Thyroid gland (tissue), 4 donors: ENCODE measurements at regions not wholly inside any gene's neighbourhood (a gene's known extent, or its start where the extent isn't known, plus 50 kb on each side); places are given as distances from the start of the nearest gene placed in this dataset.

ENCODE experiments used
- CTCF ChIP-seq, 6 experiments: fragments of 200-600 bp in 3 of 6; fragments of 450-650 bp in 3 of 6; sonication (generic) in 3 of 6; IDR thresholded peaks; one replicate each; pipeline ENCODE4 v1.5.1; 2016 to 2019; ENCODE audit warnings: antibody characterized with exemption in 6 of 6, mild to moderate bottlenecking in 2 of 6, inconsistent platforms in 1 of 6, moderate library complexity in 1 of 6
- POLR2A ChIP-seq, 2 donors: fragments of 450-650 bp; IDR thresholded peaks; one replicate each; pipeline ENCODE4 v1.6.1; 2017; ENCODE audit warnings: antibody characterized with exemption in 2 of 2, mild to moderate bottlenecking in 2 of 2, moderate library complexity in 1 of 2

- no peak for TF ChIP-seq CTCF (IDR thresholded peaks at IDR 0.05)
- TF ChIP-seq POLR2A (IDR thresholded peaks at IDR 0.05), result no peak
These were observed 518.8 kb upstream of the MEX3C start for GRCh38 chr18:51716277-51716676.
